Spleen (tissue), 7 donors: ENCODE measurements at regions not wholly inside any gene's neighbourhood (a gene's known extent, or its start where the extent isn't known, plus 50 kb on each side); places are given as distances from the start of the nearest gene placed in this dataset.

ENCODE experiments used
- POLR2AphosphoS5 ChIP-seq, 3 donors: sonication (generic); formaldehyde crosslinking; IDR thresholded peaks; one replicate each; pipeline ENCODE4 v1.5.1; 2017; ENCODE audit warnings: antibody characterized with exemption in 3 of 3
- TF ChIP-seq, protein P1 (sequence below), 11 experiments: fragments of 200-600 bp in 7 of 11; fragments of 450-650 bp in 4 of 11; sonication (generic) in 4 of 11; IDR thresholded peaks in 8 of 11; conservative IDR thresholded peaks in 3 of 11; 1 replicate in 7 of 11; 2 replicates in 4 of 11; pipeline versions ENCODE4 v1.4.0 to v1.8.0; 2016 to 2021; ENCODE audit warnings: antibody characterized with exemption in 11 of 11, inconsistent platforms in 4 of 11, mild to moderate bottlenecking in 1 of 11
- donor health status: DM: no; HTN: no; CAD: no; lungs with moderate emphysema.
- donor health status: DM: no; HTN: no; CAD: no.
- donor health status: DM: no; HTN: no; CAD: no.

- TF ChIP-seq, protein P1, sequence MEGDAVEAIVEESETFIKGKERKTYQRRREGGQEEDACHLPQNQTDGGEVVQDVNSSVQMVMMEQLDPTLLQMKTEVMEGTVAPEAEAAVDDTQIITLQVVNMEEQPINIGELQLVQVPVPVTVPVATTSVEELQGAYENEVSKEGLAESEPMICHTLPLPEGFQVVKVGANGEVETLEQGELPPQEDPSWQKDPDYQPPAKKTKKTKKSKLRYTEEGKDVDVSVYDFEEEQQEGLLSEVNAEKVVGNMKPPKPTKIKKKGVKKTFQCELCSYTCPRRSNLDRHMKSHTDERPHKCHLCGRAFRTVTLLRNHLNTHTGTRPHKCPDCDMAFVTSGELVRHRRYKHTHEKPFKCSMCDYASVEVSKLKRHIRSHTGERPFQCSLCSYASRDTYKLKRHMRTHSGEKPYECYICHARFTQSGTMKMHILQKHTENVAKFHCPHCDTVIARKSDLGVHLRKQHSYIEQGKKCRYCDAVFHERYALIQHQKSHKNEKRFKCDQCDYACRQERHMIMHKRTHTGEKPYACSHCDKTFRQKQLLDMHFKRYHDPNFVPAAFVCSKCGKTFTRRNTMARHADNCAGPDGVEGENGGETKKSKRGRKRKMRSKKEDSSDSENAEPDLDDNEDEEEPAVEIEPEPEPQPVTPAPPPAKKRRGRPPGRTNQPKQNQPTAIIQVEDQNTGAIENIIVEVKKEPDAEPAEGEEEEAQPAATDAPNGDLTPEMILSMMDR (IDR thresholded peaks at IDR 0.05 in 8 of 11, conservative IDR thresholded peaks at IDR 0.05 in 3 of 11) = no peak
- TF ChIP-seq POLR2AphosphoS5 (IDR thresholded peaks at IDR 0.05) = no peak
Measured at GRCh38 chr12:105676694-105677093, 346.2 kb downstream of the C12orf75 start.
